SK-N-MC (cell line): ENCODE measurements at regions not wholly inside any gene's neighbourhood (a gene's known extent, or its start where the extent isn't known, plus 50 kb on each side); places are given as distances from the start of the nearest gene placed in this dataset.

Experiments
- EZH2 ChIP-seq: fragments of 200-600 bp; sonication (generic); IDR thresholded peaks from one replicate; pipeline ENCODE4 v1.6.1; 2017; ENCODE audit warnings: antibody characterized with exemption
- POLR2AphosphoS5 ChIP-seq: IDR thresholded peaks from 2 replicates; pipeline ENCODE4 v1.6.1; 2012; ENCODE audit warnings: mild to moderate bottlenecking, low read depth, low read length, borderline replicate concordance

DNA sequence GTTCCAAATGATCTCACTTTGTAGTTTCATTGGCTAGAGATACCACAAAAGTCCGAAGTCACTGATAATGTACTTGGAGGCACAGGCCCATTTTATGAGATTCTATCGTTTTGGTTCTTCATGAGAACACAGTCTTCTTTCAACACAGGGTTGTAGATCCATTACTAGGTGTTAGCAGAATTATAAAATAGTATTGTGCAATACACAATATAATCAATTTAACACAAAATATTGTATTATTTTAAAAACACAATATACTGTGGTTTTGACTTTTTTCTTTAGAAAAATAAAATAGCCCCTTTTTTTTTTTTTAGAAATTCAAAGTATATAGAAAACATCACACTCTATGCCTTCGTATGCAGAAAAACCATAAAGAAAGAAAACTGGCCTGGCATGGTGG is 138.6 kb upstream of the TSC22D2 start:
- no peak for TF ChIP-seq EZH2
- no peak for TF ChIP-seq POLR2AphosphoS5
